NCI-H146 (cell line): ENCODE measurements at regions not wholly inside any gene's neighbourhood (a gene's known extent, or its start where the extent isn't known, plus 50 kb on each side); places are given as distances from the start of the nearest gene placed in this dataset.
"Not testable (repeated sequence)": the region's sequence is repeated elsewhere in the genome, so short reads cannot be mapped to it uniquely, and the experiment has no call there.

Experiments
- DNase-seq: peaks from one replicate; lab custom pipeline; 2025; lab: John Stamatoyannopoulos, UW

DNA sequence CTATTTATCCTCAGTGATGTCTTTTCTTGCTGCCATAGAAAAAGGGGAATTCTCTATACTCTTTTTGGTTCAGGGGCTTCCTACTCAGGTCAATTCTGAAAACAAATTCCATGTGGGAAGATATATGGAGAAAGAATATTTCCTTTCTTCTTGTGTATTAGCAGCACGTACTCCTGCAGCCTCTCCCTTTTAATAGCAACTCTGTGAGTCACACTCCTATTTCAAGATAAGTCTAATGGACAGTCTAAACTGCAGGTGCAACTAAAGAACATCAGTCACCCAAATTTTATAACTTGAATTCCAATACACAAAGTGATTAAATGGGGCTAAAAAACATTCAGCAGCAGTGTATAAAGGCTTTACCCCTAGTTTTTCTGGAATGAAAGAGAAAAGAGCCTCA lies 942.2 kb downstream of the CNTNAP5 start:
- no peak for DNase-seq

DNA sequence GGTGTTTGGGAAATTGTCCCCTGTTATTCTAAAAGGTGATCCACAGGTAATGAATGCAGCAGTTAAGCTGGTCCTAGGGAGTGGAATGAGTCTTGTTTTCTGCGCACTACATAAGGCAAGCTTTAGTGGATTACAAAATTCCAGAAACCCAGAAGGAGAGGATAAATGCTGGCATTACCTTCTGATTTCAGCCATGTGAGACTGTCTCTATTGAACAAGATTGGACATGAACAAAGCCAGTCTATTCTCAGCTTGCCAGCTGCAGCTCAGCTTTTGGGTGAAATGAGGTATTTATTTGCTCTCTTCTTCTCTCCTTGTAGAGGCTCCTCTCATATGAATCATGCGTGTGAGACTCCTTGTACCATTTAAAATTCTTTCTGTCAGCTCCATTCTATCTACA lies 944.9 kb downstream of the CNTNAP5 start:
- no peak for DNase-seq

DNA sequence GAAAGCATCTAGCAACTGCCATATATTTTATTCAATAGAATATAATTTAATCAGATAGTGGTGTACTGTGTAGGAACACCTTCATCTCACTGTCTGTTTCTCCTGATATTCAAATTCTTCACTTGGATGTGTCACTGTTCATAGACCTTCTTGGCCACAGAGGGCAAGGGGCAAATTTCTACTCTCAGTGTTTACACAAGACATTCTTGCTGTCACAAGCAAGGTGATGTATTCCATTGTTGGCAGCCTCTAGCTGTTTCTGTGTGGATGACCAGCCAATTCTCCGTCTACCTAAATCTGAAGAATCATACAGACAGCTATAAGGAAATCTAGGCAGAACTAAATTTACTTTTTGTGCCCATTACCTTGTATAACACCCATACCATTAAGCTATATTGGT lies 948.3 kb downstream of the CNTNAP5 start:
- DNase-seq: no peak

DNA sequence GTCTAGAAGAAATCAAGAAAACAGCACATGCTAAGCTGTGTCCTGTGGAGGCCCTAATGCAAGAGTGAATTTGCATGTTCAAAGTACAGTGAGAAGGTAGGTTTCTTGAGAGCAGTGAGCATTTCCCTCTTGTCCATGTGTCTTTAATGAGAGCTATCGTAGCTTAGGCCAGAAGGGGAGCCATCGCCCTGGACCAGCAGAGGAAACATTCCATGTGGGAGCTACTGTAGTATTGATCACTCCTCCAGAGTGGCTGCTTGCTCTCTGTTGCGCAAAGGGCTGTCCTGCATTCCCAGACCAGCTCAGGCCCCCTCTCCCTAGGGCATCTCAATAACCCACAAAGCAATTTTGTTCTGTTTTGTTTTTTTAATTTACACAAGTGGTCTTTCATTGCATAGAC lies 950.1 kb downstream of the CNTNAP5 start:
- no peak for DNase-seq

DNA sequence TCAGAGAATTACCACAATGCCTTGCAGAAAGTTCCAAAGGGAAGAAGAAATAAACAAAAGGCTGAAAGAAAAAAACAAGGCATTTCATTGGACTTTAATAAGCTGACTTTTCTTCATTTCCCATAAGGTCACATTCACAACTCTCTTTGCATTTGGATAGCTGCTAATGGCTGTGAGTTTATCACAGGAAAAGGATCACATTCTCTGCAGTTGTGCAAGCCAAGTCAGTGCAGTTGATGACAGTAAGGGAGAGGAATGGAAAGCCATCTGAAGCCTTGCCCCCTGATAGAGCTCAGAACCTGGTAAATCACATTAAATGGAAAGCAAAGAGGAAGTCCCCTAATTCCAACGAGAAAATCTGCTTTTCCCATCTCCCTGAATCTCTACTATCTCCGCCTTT lies 950.6 kb downstream of the CNTNAP5 start:
- no peak for DNase-seq

DNA sequence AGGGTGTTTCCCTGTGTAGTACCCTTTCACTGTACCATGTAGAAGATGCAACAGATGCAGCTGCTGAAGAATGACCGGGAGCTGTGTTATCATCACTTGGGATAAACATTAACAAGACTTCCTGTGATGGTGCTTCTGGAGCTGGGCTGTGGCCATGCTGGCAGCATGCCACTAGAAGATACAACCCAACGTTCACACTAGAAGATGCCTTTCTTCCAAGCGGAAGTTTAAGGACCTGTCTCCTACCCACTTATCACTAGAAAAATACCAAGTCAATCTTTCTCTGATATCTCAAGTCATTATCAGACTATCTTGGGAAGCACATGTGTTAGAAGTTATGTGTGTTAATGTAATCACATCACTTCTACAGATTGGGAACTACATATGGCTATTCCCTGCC lies 953.5 kb downstream of the CNTNAP5 start:
- no peak for DNase-seq

DNA sequence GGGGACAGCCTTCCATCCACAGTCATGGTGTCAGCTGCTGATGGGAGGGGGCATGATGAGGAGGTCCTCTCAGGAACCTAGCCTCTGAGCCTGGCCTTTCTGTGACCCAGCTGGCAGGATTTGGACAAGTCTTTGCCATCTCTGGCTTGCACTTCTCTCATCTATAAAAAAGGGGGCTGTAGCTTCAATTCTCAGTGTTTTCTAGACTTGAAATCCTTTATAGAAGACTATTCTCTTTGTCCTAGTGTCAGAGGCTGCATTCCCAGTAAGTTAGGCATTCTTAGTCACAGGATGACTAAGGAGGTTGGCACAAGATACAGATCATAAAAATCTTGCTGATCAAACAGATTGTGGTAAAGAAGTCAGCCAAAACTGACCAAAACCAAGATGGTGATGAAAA lies 958.5 kb downstream of the CNTNAP5 start:
- DNase-seq: no peak

DNA sequence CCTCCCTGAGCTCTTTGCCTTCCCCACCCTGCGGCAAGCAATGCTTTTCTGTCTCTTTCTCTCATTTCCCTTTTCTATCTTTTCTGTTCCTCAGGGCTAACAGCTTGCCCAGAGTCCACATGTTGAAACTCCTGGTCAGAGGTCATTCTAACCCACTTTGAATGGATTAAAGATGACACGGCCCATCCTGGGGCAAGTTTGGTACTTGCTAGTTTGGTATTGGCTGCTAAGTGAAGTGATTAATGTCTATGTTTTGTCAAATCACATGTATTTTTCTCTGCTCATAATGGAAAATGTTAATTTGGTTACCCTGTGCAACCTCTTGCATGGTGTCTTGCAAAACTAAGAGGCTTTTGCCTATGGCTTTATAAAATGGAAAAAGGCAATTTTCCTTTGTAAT lies 960.2 kb downstream of the CNTNAP5 start:
- DNase-seq: no peak

DNA sequence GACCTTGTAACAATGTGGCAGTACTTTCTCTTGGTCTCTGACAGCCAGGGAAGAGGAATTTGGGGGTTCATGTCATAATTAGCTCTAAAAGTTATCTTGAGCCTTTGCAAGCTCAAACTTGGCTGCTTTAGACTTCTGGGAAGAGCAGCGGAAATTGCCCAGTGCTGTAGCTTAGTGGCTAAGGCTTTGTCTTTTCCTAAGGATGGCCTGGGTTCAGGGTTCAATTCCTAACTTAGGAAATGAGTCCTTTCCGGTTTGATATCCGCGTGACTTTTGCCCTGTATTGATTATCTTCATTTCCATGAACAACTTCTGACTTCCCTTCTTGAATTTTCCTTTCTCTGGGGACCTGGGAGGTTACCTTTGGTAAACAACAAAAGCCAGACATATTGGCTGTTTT lies 961.0 kb downstream of the CNTNAP5 start:
- no peak for DNase-seq

DNA sequence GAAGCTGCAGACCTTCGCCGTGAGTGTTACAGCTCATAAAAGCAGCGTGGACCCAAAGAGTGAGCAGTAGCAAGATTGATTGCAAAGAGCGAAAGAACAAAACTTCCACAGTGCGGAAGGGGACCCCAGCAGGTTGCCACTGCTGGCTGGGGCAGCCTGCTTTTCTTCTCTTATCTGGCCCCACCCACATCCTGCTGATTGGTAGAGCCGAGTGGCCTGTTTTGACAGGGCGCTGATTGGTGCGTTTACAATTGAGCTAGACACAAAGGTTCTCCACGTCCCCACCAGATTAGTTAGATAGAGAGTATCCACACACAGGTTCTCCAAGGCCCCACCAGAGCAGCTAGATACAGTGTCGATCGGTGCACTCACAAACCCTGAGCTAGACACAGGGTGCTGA lies 961.8 kb downstream of the CNTNAP5 start:
- peak; percentile 66 for DNase-seq

DNA sequence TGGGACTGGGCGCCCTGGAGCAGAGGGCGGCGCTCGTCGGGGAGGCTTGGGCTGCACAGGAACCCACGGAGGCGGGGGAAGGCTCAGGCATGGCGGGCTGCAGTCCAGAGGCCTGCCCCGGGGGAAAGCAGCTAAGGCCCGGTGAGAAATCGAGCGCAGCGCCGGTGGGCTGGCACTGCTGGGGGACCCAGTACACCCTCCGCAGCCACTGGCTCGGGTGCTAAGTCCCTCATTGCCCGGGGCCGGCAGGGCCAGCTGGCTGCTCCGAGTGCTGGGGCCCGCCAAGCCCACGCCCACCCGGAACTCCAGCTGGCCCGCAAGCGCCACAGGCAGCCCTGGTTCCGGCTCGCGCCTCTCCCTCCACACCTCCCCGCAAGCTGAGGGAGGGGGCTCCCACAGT lies 962.3 kb downstream of the CNTNAP5 start:
- peak; percentile 48 for DNase-seq

DNA sequence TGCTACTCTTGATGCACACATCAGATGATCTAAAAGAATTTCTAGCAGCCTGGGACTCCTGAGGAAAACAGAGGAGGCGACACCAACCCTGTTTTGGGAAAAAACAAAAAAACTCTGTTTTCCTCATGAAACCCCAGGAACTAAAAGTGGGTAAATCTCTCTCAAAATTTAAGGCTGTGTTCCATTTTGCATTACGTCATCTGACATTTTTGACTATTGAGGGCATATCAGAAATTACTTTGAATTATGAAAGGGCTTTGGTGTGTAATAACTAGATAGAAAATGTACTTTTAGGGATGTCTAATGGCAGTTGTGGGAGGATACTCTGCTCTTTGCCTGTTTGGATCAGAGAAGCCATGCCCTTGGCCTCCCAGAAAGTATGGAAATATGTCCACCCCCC lies 963.0 kb downstream of the CNTNAP5 start:
- DNase-seq: no peak

DNA sequence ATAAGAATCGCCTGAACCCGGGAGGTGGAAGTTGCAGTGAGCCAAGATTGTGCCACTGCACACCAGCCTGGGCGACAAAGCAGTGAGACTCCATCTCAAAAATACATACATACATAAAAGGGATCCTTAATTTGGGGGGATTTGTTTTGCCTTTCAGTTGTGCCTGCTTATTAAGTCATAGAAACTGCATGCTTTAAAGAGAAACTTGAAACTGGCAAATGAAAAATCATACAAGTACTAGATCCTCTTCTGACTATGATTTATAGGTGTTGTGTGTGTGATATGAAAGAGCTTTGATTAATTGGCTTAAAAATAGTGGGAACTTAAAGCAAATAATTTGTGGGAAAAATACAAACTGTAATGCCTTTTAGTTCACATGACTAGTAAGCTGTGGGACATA lies 963.7 kb downstream of the CNTNAP5 start:
- no peak for DNase-seq

DNA sequence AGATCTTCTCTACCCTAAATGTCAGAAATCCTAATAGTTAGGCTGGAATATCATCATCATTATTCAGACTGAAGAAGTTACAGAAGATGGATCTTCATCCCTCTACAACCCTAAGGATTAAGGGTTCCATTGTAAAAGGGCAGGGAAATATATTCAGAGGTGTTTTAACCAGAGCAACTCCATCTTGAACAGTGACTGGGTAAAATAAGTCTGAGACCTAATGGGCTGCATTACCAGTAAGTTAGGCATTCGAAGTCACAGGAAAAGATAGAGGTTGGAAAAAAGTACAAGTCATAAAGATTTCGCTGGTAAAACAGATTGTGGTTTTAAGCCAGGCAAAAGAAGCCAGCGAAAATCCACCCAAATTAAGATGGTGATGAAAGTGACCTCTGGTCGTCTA lies 968.7 kb downstream of the CNTNAP5 start:
- no peak for DNase-seq

DNA sequence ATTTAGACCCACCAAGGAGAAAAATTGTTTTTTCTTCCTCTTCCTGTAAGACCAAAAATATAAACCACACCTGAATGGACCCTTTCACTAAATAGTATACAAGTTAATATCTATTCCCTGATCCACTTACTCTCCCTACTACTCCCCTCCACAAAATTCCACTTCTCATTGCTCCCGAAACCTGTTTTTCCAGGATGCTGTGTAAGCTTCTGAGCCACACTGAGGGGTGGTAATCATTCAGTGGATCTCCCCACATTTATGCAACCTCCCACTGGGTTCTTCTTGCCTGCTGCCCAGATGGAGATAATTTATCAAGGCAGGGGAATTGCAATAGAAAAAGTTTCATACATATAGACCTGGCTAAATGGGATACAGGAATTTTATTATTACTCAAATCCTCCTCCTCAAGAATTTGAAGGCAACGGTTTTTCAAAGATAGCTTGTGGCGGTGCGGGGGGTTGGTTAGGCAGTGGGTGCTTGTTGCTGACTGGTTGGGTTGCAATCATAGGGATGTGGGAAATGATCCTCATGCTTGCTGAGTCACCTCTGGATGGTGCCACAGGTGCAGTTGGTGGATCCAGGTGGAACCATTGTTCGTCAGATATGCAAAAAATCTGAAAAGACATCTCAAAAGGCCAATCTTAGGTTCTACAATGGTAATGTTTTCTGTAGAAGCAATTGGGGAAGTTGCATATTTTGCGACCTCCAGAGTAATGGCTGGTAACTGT lies 970.3 kb downstream of the CNTNAP5 start:
- no peak for DNase-seq

DNA sequence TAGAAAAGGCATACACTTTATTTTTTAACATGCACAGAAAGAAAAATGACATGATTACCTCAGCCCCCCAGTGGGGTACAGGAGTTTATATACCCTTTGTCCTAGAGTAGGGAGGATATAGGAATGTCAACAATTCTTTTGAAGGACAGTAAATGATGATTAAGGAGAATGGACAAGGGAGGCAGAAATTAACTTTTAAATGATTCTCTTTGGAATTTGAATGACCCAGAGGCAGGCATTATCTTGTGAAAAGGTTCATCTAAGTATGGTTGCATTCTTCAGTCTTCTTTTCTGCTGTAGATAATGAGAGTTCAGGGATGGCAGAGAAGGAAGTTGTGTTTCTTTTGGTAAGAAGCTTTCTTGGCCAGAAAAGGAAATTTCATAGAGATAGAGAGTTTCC lies 971.3 kb downstream of the CNTNAP5 start:
- no peak for DNase-seq

DNA sequence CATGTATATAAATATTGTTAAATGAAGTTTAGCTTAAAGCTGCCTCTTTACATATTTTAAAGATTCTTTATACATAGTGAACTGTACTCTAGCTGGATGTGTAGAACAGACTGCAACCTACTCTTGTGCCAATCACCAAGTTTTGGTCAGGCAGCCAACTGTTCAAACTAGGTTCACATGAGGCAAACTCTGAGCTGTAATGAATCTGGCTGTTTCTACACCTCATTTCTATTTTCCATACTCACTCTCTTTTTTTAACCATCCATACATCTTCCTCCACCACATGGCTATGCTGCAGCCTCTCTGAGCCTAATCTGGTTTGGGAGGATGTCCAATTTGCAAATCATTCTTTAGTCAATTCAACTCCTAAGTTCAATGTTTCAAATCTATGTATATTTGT lies 974.8 kb downstream of the CNTNAP5 start:
- no peak for DNase-seq

DNA sequence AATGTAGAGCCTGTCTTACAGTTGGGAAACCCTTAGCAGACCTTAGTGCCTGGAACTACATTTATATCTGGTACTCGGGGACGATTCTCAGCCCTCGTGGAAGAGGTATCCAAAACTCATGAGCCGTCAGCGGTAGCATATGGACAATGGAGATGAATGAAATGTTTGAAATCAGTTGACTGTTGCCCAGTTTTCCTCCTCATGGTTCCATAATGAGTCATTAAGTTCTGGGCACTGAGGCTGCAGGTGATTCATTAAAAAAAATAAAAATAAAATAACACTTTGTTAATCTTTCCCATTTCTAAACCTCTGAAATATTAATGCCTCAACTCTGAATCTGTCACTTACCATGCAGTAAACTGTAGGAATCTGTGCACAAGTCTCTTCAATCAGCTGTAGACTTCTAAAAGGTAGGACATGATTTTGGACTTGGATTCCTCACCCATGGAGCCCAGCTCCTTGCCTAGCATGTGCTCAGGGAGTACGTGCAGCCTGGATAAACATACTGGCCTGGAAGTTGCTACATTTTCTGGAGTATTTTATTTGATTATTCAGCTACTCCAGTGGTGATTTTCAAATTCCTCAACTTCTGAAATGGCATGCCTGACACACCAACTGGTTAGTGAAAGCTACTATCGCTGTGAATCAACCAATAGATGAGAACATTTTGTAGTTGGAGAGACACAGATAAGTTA lies 979.2 kb downstream of the CNTNAP5 start:
- no peak for DNase-seq

DNA sequence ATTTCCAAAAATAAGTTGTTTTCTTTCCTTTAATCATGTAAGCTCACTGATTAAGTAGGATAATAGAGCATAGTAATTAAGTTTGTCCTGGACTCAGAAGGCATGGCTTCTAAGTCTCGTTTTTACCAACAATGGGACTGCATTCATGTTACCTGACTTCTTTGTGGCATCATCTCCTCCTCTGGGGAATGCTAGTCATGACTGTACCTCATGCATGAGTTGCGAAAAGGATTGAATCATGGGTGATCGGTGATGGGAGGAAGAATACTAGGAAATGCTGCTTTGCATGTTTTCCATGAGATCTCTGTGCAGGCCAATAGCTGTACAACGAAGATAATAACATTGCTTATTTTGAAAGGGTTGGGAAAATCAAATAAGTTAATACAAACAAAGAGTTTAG lies 981.6 kb downstream of the CNTNAP5 start:
- no peak for DNase-seq

DNA sequence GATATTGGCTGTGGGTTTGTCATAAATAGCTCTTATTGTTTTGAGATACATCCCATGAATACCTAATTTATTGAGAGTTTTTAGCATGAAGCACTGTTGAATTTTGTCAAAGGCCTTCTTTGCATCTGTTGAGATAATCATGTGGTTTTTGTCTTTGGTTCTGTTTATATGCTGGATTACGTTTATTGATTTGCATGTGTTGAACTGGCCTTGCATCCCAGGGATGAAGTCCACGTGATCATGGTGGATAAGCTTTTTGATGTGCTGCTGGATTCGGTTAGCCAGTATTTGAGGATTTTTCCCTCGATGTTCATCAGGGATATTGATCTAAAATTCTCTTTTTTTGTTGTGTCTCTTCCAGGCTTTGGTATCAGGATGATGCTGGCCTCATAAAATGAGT lies 1003.6 kb downstream of the CNTNAP5 start:
- not testable (repeated sequence) for DNase-seq

DNA sequence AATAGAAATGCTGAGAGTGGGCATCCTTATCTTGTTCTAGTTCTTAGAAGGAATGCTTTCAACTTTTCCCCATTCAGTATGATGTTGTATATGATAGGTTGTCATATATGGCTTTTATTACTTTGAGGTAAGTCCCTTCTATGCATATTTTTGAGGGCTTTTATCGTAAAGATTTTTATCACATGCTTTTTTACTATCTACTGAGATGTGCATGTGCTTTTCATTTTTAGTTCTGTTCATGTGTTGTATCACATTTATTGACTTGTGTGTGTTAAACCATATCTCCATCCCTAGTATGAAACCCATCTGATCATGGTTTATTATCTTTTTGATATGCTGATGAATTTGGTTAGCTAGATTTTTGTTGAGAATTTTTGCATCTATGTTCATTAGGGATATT lies 1008.8 kb downstream of the CNTNAP5 start:
- no peak for DNase-seq

DNA sequence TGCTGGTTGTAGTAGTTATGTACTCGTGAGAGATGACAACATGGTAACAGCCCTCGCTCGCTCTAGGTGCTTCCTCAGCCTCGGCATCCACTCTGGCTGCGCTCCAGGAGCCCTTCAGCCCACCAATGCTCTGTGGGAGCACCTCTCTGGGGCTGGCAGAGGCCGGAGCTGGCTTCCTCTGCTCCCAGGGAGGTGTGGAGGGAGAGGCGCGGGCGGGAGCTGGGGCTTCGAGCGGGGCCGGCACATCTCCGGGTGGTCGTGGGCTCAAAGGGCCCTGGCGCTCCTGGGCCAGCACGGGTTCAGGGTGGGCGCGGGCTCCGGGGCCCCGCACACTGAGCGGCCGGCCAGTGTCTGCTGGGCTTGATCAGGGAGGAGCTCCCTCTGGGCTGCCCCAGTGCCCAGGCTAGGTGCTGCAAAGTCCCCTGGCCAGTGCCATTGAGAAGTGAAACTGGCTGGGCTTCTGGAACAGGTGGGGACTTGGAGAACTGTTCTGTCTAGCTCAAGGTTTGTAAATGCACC lies 1012.1 kb downstream of the CNTNAP5 start:
- no peak for DNase-seq

DNA sequence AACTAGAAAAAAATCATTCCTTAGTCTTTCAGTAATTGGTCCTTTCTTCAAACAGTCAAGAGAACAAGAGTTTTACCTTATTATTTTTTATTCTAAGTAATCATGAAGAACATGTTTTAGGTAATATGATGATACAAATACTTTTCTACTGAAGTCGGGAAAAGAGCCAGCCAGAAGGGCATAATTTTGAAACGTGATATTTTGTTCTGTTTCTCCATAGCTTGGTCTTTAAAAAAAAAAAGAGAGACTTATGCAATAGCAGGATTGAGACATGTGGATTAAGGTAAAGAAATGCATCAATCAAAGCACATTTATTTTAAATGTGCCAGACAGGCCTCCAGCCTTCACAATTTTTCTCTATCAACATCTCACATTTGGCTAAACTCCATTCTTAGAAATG lies 1016.8 kb downstream of the CNTNAP5 start:
- DNase-seq: no peak

DNA sequence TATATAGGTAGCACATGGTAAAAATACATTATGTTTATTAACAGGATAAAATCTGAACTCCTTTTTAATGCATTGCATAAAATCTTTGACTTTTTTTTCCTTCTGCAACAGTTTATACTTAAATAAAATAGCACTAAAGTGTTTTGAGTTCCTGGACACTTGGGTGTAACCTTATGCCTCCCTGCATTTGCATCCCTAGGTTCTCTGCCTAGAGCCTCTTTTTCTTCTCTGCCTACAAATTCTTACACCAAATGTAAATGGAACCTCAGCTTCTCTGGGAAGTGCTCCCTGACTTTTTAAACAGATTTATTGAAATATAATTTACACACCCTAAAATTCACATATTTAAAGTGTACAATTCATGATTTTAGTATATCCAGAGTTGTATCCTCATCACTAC lies 1017.6 kb downstream of the CNTNAP5 start:
- DNase-seq: no peak
